ENCODE measurements at regions not wholly inside any gene's neighbourhood (a gene's known extent, or its start where the extent isn't known, plus 50 kb on each side); places are given as distances from the start of the nearest gene placed in this dataset.

DNA sequence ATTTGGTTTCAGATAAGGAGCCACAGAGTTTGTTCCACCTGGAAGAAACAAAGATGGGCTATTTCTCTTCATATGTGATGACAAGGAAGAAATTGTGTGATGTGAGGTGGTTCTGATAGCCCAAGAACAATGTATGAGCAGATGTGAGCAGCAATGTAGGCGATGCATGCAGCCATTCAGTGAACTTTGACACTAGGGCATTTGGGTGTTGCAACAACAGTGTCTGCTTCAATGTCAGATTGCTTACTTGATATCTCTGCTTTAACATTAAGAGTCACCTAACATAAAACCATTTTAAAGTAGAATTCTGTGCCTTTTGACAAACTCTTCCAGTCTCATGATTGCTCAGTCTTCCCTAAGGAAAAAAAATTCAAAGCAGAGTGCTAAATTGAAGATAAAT, 865.4 kb downstream of the SLITRK6 start (continued):
- TF ChIP-seq, protein P1, sequence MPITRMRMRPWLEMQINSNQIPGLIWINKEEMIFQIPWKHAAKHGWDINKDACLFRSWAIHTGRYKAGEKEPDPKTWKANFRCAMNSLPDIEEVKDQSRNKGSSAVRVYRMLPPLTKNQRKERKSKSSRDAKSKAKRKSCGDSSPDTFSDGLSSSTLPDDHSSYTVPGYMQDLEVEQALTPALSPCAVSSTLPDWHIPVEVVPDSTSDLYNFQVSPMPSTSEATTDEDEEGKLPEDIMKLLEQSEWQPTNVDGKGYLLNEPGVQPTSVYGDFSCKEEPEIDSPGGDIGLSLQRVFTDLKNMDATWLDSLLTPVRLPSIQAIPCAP (CRISPR knock-in tag; IDR thresholded peaks at IDR 0.05), result no peak
- TF ChIP-seq GRHL2 (CRISPR knock-in tag; IDR thresholded peaks at IDR 0.05; ENCODE audit: insufficient replicate concordance, severe bottlenecking), result no peak
- TF ChIP-seq JAZF1 (CRISPR knock-in tag; IDR thresholded peaks at IDR 0.05), result no peak

DNA sequence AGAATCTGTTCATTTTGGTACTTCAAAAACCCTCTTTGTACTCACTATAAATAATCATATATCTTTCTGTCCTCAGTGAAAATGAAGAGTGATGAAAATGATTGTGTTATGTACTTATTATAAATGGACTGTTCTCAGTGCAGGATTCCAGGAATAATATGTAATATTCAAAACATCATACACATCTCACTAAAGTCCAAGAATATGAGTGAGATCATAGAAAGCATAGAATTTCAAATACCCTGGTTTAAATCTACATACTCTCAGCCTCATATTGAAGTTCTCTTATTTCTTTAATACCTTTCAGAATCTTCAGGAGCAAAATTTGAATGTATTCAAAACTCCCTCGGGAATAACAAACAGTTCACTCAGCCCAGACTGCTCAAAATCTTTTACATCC, 868.0 kb downstream of the SLITRK6 start:
- H3K36me3 Mint-ChIP-seq, result no peaks in the 10 kb centered on the region
- peaks cover 4% of the 10 kb centered on the region for H3K9me3 Mint-ChIP-seq
- no peak overlapping the region for H3K27ac Mint-ChIP-seq
- no peak for TF ChIP-seq EMX1 (CRISPR knock-in tag; IDR thresholded peaks at IDR 0.05)
- no peak for TF ChIP-seq CREM (CRISPR knock-in tag; IDR thresholded peaks at IDR 0.05)
- no peak for TF ChIP-seq SMAD3 (CRISPR knock-in tag; IDR thresholded peaks at IDR 0.05; ENCODE audit: borderline replicate concordance)
- no peak for TF ChIP-seq ETV6 (CRISPR knock-in tag; IDR thresholded peaks at IDR 0.05)
- no peak for TF ChIP-seq ZNF671 (CRISPR knock-in tag; IDR thresholded peaks at IDR 0.05)
- TF ChIP-seq ZNF423 (CRISPR knock-in tag; IDR thresholded peaks at IDR 0.05), result no peak
- TF ChIP-seq PRRX2 (CRISPR knock-in tag; IDR thresholded peaks at IDR 0.05), result no peak
- no peak for TF ChIP-seq ZNF263 (CRISPR knock-in tag; IDR thresholded peaks at IDR 0.05; ENCODE audit: low read depth)
- no peak for TF ChIP-seq FOXP1 (CRISPR knock-in tag; IDR thresholded peaks at IDR 0.05; ENCODE audit: borderline replicate concordance)
- TF ChIP-seq IRF2 (CRISPR knock-in tag; IDR thresholded peaks at IDR 0.05; ENCODE audit: borderline replicate concordance, low read depth), result no peak
- TF ChIP-seq, protein P2, sequence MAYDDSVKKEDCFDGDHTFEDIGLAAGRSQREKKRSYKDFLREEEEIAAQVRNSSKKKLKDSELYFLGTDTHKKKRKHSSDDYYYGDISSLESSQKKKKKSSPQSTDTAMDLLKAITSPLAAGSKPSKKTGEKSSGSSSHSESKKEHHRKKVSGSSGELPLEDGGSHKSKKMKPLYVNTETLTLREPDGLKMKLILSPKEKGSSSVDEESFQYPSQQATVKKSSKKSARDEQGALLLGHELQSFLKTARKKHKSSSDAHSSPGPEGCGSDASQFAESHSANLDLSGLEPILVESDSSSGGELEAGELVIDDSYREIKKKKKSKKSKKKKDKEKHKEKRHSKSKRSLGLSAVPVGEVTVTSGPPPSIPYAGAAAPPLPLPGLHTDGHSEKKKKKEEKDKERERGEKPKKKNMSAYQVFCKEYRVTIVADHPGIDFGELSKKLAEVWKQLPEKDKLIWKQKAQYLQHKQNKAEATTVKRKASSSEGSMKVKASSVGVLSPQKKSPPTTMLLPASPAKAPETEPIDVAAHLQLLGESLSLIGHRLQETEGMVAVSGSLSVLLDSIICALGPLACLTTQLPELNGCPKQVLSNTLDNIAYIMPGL (CRISPR knock-in tag; IDR thresholded peaks at IDR 0.05), result no peak
- TF ChIP-seq OVOL2 (CRISPR knock-in tag; IDR thresholded peaks at IDR 0.05; ENCODE audit: borderline replicate concordance), result no peak
- TF ChIP-seq, protein P3, sequence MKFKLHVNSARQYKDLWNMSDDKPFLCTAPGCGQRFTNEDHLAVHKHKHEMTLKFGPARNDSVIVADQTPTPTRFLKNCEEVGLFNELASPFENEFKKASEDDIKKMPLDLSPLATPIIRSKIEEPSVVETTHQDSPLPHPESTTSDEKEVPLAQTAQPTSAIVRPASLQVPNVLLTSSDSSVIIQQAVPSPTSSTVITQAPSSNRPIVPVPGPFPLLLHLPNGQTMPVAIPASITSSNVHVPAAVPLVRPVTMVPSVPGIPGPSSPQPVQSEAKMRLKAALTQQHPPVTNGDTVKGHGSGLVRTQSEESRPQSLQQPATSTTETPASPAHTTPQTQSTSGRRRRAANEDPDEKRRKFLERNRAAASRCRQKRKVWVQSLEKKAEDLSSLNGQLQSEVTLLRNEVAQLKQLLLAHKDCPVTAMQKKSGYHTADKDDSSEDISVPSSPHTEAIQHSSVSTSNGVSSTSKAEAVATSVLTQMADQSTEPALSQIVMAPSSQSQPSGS (CRISPR knock-in tag; IDR thresholded peaks at IDR 0.05; ENCODE audit: borderline replicate concordance, low read depth), result no peak
- TF ChIP-seq, protein P4, sequence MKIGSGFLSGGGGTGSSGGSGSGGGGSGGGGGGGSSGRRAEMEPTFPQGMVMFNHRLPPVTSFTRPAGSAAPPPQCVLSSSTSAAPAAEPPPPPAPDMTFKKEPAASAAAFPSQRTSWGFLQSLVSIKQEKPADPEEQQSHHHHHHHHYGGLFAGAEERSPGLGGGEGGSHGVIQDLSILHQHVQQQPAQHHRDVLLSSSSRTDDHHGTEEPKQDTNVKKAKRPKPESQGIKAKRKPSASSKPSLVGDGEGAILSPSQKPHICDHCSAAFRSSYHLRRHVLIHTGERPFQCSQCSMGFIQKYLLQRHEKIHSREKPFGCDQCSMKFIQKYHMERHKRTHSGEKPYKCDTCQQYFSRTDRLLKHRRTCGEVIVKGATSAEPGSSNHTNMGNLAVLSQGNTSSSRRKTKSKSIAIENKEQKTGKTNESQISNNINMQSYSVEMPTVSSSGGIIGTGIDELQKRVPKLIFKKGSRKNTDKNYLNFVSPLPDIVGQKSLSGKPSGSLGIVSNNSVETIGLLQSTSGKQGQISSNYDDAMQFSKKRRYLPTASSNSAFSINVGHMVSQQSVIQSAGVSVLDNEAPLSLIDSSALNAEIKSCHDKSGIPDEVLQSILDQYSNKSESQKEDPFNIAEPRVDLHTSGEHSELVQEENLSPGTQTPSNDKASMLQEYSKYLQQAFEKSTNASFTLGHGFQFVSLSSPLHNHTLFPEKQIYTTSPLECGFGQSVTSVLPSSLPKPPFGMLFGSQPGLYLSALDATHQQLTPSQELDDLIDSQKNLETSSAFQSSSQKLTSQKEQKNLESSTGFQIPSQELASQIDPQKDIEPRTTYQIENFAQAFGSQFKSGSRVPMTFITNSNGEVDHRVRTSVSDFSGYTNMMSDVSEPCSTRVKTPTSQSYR (CRISPR knock-in tag; IDR thresholded peaks at IDR 0.05), result no peak
- TF ChIP-seq NR2C2 (CRISPR knock-in tag; IDR thresholded peaks at IDR 0.05), result no peak
- TF ChIP-seq MXD4 (CRISPR knock-in tag; IDR thresholded peaks at IDR 0.05; ENCODE audit: borderline replicate concordance), result no peak
- ChIA-PET POLR2A (no interaction called here), CTCF (no interaction called here)
- H3K27me3 Mint-ChIP-seq (ENCODE audit: low read depth), result no peaks in the 10 kb centered on the region
- H3K4me3 Mint-ChIP-seq, result no peak overlapping the region
- DNase-seq (ENCODE audit: low spot score) (no peak), ATAC-seq (no peak)
- no peaks in the 10 kb centered on the region for H3K4me1 Mint-ChIP-seq
